ENCODE measurements at regions not wholly inside any gene's neighbourhood (a gene's known extent, or its start where the extent isn't known, plus 50 kb on each side); places are given as distances from the start of the nearest gene placed in this dataset.

- CTCF ChIA-PET, result interaction anchor here (0.6 kb wide), 1 partner anchor 13 kb away, joined by 3 read pairs; no protein-coding TSS in a partner anchor
- no peaks in the 10 kb centered on the region for H3K36me3 Mint-ChIP-seq (ENCODE audit: low read depth)
- H3K4me3 Mint-ChIP-seq, result no peak overlapping the region
- H3K27ac Mint-ChIP-seq, result no peak overlapping the region
- peaks cover 2% of the 10 kb centered on the region for H3K9me3 Mint-ChIP-seq
- H3K4me1 Mint-ChIP-seq (ENCODE audit: low read depth), result peaks cover 5% of the 10 kb centered on the region
- intact Hi-C loops (cut with micrococcal nuclease), result no loop called here
- DNase-seq, result no peak
- H3K27me3 Mint-ChIP-seq (ENCODE audit: low read depth), result no peaks in the 10 kb centered on the region
Measured at GRCh38 chr1:234670967-234671626, 61.1 kb upstream of the IRF2BP2 start.

DNA sequence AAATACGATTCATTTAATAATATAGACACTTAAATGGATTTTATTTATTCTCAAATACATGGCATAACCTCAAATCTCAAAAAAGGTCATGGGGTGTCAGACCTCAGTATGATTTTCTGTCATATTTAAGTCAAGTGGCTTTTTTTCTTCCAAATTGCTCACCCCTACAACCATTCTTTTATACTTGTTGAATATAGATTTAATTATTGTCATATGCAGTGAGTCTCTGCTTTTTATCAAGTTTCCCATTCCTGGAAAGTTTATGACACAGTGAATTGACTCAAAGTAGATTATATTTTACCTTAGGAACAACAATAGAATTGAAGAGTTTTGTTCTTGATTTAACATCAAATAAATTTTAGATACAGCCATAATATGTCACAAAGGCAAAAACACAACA lies 59.5 kb upstream of the IRF2BP2 start:
- Mint-ChIP-seq H3K4me3 (no peak overlapping the region), H3K4me1 (ENCODE audit: low read depth) (peaks cover 2% of the 10 kb centered on the region), H3K27ac (no peak overlapping the region), H3K36me3 (ENCODE audit: low read depth) (no peaks in the 10 kb centered on the region), H3K9me3 (peaks cover 2% of the 10 kb centered on the region), H3K27me3 (ENCODE audit: low read depth) (no peaks in the 10 kb centered on the region)
- no peak for DNase-seq
- intact Hi-C loops (cut with micrococcal nuclease), result no loop called here
- CTCF ChIA-PET, result no interaction called here

DNA sequence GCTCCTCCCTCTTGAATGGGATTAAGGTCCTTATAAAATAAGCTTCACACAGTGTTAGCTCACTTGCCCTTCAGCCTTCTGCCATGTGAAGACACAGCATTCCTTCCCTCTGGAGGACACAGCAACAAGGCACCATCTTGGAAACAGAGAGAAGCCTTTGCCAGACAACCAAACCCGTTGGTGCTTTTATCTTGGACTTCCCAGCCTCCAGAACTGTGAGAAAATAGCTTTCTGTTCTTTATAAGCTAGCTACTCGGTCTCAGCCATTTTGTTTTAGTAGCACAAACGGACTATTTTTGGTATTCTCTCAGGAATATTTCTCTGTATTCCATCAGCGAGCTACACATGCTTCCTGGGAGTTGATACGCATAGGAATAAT lies 58.6 kb upstream of the IRF2BP2 start:
- H3K4me3 Mint-ChIP-seq, result no peak overlapping the region
- peaks cover 2% of the 10 kb centered on the region for H3K4me1 Mint-ChIP-seq (ENCODE audit: low read depth)
- CTCF ChIA-PET, result no interaction called here
- H3K27me3 Mint-ChIP-seq (ENCODE audit: low read depth), result no peaks in the 10 kb centered on the region
- intact Hi-C loops (cut with micrococcal nuclease), result no loop called here
- H3K27ac Mint-ChIP-seq, result no peak overlapping the region
- DNase-seq, result no peak
- no peaks in the 10 kb centered on the region for H3K36me3 Mint-ChIP-seq (ENCODE audit: low read depth)
- peaks cover 2% of the 10 kb centered on the region for H3K9me3 Mint-ChIP-seq

- peaks cover 2% of the 10 kb centered on the region for H3K9me3 Mint-ChIP-seq
- no peak for DNase-seq
- H3K27ac Mint-ChIP-seq, result no peak overlapping the region
- intact Hi-C loops (cut with micrococcal nuclease), result no loop called here
- no peak overlapping the region for H3K4me3 Mint-ChIP-seq
- peaks cover 2% of the 10 kb centered on the region for H3K4me1 Mint-ChIP-seq (ENCODE audit: low read depth)
- H3K27me3 Mint-ChIP-seq (ENCODE audit: low read depth), result no peaks in the 10 kb centered on the region
- CTCF ChIA-PET, result no interaction called here
- no peaks in the 10 kb centered on the region for H3K36me3 Mint-ChIP-seq (ENCODE audit: low read depth)
Measured at GRCh38 chr1:234667600-234668576, 57.9 kb upstream of the IRF2BP2 start.

GRCh38 chr1:234666761-234667160 lies 56.8 kb upstream of the IRF2BP2 start:
- Mint-ChIP-seq H3K9me3 (peaks cover 2% of the 10 kb centered on the region), H3K27me3 (ENCODE audit: low read depth) (no peaks in the 10 kb centered on the region), H3K4me1 (ENCODE audit: low read depth) (peaks cover 2% of the 10 kb centered on the region), H3K36me3 (ENCODE audit: low read depth) (no peaks in the 10 kb centered on the region), H3K4me3 (no peak overlapping the region), H3K27ac (no peak overlapping the region)
- CTCF ChIA-PET, result no interaction called here
- intact Hi-C loops (cut with micrococcal nuclease), result no loop called here
- no peak for DNase-seq

DNA sequence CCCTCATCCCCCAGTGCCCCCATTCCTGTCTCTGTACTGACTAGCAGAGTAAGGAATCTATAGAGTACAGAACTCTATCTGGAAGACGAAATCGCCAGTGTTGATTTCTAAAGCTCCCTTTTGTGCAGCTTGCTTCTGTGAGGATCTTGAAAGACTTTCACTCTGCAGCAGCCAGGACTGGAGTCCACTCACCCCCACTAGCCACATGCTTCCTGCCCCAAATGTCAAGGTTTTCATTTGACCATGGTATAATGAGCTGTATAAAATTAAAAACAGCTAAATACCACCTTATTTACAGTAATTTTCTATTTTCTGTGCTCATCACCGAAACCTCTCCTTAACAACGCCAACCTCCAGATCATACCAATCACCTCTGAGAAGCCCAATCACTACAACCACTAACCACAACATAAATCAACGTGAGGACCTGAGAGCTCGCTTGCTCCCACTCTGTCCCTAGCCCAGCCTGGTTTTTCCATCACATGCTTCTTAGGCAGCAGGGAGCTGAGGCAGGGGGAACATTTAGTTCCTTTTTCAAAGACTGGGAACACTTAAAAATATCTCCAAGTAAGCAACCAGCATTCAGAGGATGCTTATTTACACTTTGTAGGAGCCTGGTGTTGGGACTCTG lies 56.1 kb upstream of the IRF2BP2 start:
- H3K4me1 Mint-ChIP-seq (ENCODE audit: low read depth), result no peaks in the 10 kb centered on the region
- H3K4me3 Mint-ChIP-seq, result no peak overlapping the region
- H3K27ac Mint-ChIP-seq, result no peak overlapping the region
- H3K36me3 Mint-ChIP-seq (ENCODE audit: low read depth), result no peaks in the 10 kb centered on the region
- DNase-seq, result no peak
- CTCF ChIA-PET, result no interaction called here
- intact Hi-C loops (cut with micrococcal nuclease), result no loop called here
- no peaks in the 10 kb centered on the region for H3K27me3 Mint-ChIP-seq (ENCODE audit: low read depth)
- peaks cover 2% of the 10 kb centered on the region for H3K9me3 Mint-ChIP-seq

- CTCF ChIA-PET, result no interaction called here
- DNase-seq, result no peak
- H3K36me3 Mint-ChIP-seq (ENCODE audit: low read depth), result no peaks in the 10 kb centered on the region
- no peaks in the 10 kb centered on the region for H3K9me3 Mint-ChIP-seq
- H3K4me1 Mint-ChIP-seq (ENCODE audit: low read depth), result peaks cover 7% of the 10 kb centered on the region
- no peak overlapping the region for H3K27ac Mint-ChIP-seq
- H3K4me3 Mint-ChIP-seq, result no peak overlapping the region
- intact Hi-C loops (cut with micrococcal nuclease), result no loop called here
- H3K27me3 Mint-ChIP-seq (ENCODE audit: low read depth), result no peaks in the 10 kb centered on the region
Measured at GRCh38 chr1:234662148-234662547, 52.2 kb upstream of the IRF2BP2 start.

GRCh38 chr1:234661317-234661928 lies 51.4 kb upstream of the IRF2BP2 start:
- no peak for DNase-seq
- no peak overlapping the region for H3K4me3 Mint-ChIP-seq

GRCh38 chr1:234660536-234661316 lies 50.7 kb upstream of the IRF2BP2 start:
- no peak overlapping the region for H3K4me3 Mint-ChIP-seq
- DNase-seq, result no peak
- CTCF ChIA-PET, result no interaction called here
- intact Hi-C loops (cut with micrococcal nuclease), result no loop called here
- no peaks in the 10 kb centered on the region for H3K36me3 Mint-ChIP-seq (ENCODE audit: low read depth)
- peaks cover 13% of the 10 kb centered on the region for H3K4me1 Mint-ChIP-seq (ENCODE audit: low read depth)
- no peaks in the 10 kb centered on the region for H3K9me3 Mint-ChIP-seq
- H3K27me3 Mint-ChIP-seq (ENCODE audit: low read depth), result no peaks in the 10 kb centered on the region
- no peak overlapping the region for H3K27ac Mint-ChIP-seq

More at GRCh38 chr1:234661317-234661928, 51.4 kb upstream of the IRF2BP2 start:
- CTCF ChIA-PET, result no interaction called here
- Mint-ChIP-seq H3K4me1 (ENCODE audit: low read depth) (peaks cover 13% of the 10 kb centered on the region), H3K36me3 (ENCODE audit: low read depth) (no peaks in the 10 kb centered on the region), H3K27me3 (ENCODE audit: low read depth) (no peaks in the 10 kb centered on the region), H3K27ac (no peak overlapping the region), H3K9me3 (no peaks in the 10 kb centered on the region)
- intact Hi-C loops (cut with micrococcal nuclease), result no loop called here

All from activated naive CD4-positive, alpha-beta T cell treated with anti-CD3 and anti-CD28 coated beads for 36 hours (primary cell).